Type B pancreatic cell (in vitro differentiated cells): ENCODE measurements at regions not wholly inside any gene's neighbourhood (a gene's known extent, or its start where the extent isn't known, plus 50 kb on each side); places are given as distances from the start of the nearest gene placed in this dataset.
A peak's percentile ranks its signal among the peaks of the same experiment; 100 is the strongest.
"Not testable (repeated sequence)": the region's sequence is repeated elsewhere in the genome, so short reads cannot be mapped to it uniquely, and the experiment has no call there.

Experiments used
- DNase-seq: peaks from one replicate; pipeline ENCODE4 v3.0.0; 2021; ENCODE audit warnings: mixed read lengths; ENCODE audit not compliant: unreplicated experiment; ENCODE audit errors: extremely low spot score
- H3K27ac Mint-ChIP-seq: 2 replicates; pipeline ENCODE4 v1.8.0; 2021; ENCODE audit warnings: mild to moderate bottlenecking, mixed read lengths
- H3K27me3 Mint-ChIP-seq: 2 replicates; pipeline ENCODE4 v1.8.0; 2021; ENCODE audit warnings: mixed read lengths
- H3K36me3 Mint-ChIP-seq: 2 replicates; pipeline ENCODE4 v1.8.0; 2021; ENCODE audit warnings: mixed read lengths
- H3K4me1 Mint-ChIP-seq: one replicate; pipeline ENCODE4 v1.8.0; 2021; ENCODE audit warnings: mixed read lengths; ENCODE audit not compliant: unreplicated experiment
- H3K4me3 Mint-ChIP-seq: 2 replicates; pipeline ENCODE4 v1.8.0; 2021; ENCODE audit warnings: mild to moderate bottlenecking, mixed read lengths
- H3K9me3 Mint-ChIP-seq: 2 replicates; pipeline ENCODE4 v1.8.0; 2021; ENCODE audit warnings: mixed read lengths
- TF ChIP-seq, protein P1 (sequence below): fragments of 200-600 bp; sonication (generic); conservative IDR thresholded peaks from 2 replicates; pipeline ENCODE4 v1.5.0; 2021; ENCODE audit warnings: antibody characterized with exemption, mild to moderate bottlenecking

DNA sequence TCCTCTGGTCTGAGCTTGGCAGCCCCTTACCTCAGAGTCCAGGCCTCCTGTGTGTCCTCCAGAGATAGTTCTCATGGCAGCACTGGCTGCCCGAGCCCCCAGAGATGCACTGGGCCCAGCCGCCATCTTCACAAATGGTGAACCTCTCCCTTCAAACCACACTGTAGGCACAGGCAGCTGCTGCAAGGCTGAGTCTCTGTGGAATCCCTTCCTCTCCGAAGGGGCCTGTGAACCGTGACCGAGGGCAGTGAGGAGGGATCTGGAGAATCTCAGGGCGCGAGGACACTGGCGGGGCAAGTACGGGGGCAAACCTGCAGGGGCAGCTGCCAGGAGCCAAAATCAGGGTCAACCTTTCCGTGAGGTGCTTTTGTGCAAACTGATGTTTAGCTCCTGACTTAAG, 69.5 kb upstream of the CFAP46 start:
- Mint-ChIP-seq H3K9me3 (no peaks in the 10 kb centered on the region), H3K27me3 (no peaks in the 10 kb centered on the region), H3K36me3 (no peaks in the 10 kb centered on the region), H3K4me1 (no peaks in the 10 kb centered on the region), H3K4me3 (no peak overlapping the region), H3K27ac (no peak overlapping the region)
- TF ChIP-seq, protein P1, sequence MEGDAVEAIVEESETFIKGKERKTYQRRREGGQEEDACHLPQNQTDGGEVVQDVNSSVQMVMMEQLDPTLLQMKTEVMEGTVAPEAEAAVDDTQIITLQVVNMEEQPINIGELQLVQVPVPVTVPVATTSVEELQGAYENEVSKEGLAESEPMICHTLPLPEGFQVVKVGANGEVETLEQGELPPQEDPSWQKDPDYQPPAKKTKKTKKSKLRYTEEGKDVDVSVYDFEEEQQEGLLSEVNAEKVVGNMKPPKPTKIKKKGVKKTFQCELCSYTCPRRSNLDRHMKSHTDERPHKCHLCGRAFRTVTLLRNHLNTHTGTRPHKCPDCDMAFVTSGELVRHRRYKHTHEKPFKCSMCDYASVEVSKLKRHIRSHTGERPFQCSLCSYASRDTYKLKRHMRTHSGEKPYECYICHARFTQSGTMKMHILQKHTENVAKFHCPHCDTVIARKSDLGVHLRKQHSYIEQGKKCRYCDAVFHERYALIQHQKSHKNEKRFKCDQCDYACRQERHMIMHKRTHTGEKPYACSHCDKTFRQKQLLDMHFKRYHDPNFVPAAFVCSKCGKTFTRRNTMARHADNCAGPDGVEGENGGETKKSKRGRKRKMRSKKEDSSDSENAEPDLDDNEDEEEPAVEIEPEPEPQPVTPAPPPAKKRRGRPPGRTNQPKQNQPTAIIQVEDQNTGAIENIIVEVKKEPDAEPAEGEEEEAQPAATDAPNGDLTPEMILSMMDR: no peak
- DNase-seq: no peak

DNA sequence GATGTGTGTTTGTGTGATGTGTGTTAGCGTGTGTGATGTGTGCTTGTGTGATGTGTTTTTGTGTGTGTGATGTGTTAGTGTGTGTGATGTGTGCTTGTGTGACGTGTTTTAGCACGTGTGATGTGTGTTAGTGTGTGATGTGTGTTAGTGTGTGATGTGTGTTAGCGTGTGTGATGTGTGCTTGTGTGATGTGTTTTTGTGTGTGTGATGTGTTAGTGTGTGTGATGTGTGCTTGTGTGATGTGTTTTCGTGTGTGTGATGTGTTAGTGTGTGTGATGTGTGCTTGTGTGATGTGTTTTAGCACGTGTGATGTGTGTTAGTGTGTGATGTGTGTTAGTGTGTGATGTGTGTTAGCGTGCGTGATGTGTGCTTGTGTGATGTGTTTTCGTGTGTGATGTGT, 69.0 kb upstream of the CFAP46 start:
- not testable (repeated sequence) for H3K36me3 Mint-ChIP-seq, H3K27ac Mint-ChIP-seq, DNase-seq, H3K9me3 Mint-ChIP-seq, H3K27me3 Mint-ChIP-seq, H3K4me3 Mint-ChIP-seq, H3K4me1 Mint-ChIP-seq

DNA sequence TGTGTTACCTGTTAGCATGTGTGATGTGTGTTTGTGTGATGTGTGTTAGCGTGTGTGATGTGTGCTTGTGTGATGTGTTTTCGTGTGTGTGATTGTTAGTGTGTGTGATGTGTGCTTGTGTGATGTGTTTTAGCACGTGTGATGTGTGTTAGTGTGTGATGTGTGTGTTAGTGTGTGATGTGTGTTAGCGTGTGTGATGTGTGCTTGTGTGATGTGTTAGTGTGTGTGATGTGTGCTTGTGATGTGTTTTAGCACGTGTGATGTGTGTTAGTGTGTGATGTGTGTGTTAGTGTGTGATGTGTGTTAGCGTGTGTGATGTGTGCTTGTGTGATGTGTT, 68.4 kb upstream of the CFAP46 start:
- not testable (repeated sequence) for H3K9me3 Mint-ChIP-seq, H3K36me3 Mint-ChIP-seq, DNase-seq, H3K27ac Mint-ChIP-seq, H3K4me1 Mint-ChIP-seq, H3K27me3 Mint-ChIP-seq, H3K4me3 Mint-ChIP-seq

DNA sequence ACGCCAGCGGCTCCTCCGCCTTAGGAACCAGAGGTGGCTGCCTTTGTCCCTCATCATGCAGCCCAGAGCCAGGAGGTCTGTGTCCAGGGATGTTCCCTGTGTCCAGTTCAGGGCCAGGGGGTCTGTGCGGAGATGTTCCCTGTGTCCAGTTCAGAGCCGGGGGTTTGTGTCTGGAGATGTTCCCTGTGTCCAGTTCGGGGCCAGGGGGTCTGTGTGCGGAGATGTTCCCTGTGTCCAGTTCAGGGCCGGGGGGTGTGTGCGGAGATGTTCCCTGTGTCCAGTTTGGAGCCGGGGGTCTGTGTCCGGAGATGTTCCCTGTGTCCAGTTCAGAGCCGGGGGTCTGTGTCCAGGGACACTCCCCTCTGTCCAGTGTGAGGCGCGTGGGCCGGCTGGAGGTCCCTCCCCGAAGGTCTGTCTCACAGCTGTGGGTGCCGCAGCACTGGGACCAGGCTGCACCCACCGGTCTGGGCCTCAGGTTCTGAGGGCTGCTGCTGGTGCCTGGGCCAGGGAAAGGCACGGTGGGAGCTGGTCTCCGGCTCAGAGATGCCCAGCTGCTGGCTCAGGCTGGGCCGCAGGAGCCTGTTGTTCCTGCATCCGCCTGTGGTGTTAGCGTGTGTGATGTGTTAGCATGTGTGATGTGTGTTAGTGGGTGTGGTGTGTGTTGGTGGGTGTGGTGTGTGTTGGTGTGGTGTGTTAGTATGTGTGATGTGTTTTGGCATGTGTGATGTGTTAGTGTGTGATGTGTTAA, 67.9 kb upstream of the CFAP46 start:
- H3K27ac Mint-ChIP-seq: peak overlapping the region; percentile 78
- no peaks in the 10 kb centered on the region for H3K4me1 Mint-ChIP-seq
- H3K9me3 Mint-ChIP-seq: no peaks in the 10 kb centered on the region
- TF ChIP-seq, protein P1: no peak
- H3K4me3 Mint-ChIP-seq: no peak overlapping the region
- H3K27me3 Mint-ChIP-seq: no peaks in the 10 kb centered on the region
- DNase-seq: no peak
- no peaks in the 10 kb centered on the region for H3K36me3 Mint-ChIP-seq

DNA sequence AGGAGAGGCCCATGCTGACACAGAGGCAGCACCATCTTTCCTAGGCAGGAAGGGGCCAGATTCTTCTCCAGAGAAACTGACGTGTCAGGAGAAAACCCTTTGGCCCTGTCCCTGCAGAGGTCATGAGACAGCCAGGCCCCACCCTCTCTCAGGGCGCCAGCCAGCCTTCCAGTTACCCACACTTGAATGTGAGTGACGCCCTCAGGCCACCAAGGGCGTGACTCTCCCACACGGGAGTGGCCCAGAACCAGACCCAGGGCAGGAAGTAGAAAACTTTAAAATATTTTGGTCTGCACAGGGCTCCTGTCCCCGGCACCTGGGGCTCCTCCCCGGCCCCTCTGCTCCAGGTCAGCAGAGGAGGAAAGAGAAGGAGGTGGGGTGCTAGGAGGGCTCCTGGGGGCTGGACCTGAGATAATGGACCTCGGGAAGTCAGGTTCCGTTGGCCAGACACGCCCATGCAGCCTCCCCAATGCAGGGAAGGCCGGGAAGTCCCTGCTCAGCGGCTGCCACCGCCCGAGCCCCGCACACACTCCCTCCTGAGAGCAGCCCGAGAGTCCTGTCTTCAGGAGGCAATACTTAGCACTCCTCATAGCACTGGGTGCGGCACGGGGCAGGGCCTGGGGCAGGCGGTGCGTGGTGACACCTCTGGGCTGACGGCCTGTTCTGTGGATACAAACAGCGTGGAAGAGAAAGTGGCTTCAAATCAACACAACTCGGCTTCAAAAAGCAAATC, 67.0 kb upstream of the CFAP46 start:
- Mint-ChIP-seq H3K27ac (peak overlapping the region; percentile 78), H3K9me3 (no peaks in the 10 kb centered on the region), H3K36me3 (no peaks in the 10 kb centered on the region), H3K4me1 (no peaks in the 10 kb centered on the region), H3K27me3 (no peaks in the 10 kb centered on the region), H3K4me3 (no peak overlapping the region)
- TF ChIP-seq, protein P1: no peak
- no peak for DNase-seq

DNA sequence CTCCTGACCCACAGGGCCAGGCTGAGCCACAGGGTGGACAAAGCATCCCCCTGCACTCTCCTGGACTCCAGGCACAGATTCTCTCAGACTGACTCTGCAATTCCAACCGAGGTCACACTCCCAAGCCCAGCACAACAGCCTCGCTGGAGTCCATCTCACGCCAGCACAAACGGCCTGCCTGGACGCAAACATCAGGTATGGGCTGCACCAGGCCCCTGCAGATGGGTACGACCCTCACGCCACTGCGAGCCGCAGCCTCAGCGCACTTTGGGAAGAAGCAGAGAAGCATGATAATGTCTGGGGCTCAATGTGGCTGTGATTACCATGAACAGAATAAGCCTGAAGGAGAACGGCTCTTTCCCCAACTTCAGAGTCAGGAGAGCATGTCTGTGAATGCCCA, 66.4 kb upstream of the CFAP46 start:
- TF ChIP-seq, protein P1: no peak
- H3K27ac Mint-ChIP-seq: peak overlapping the region; percentile 78
- H3K4me3 Mint-ChIP-seq: no peak overlapping the region

More for the DNA sequence above, 66.4 kb upstream of the CFAP46 start:
- no peak for DNase-seq
- Mint-ChIP-seq H3K4me1 (no peaks in the 10 kb centered on the region), H3K36me3 (no peaks in the 10 kb centered on the region), H3K9me3 (no peaks in the 10 kb centered on the region), H3K27me3 (no peaks in the 10 kb centered on the region)
